Vagina (tissue), 2 donors: ENCODE measurements at regions not wholly inside any gene's neighbourhood (a gene's known extent, or its start where the extent isn't known, plus 50 kb on each side); places are given as distances from the start of the nearest gene placed in this dataset.

ENCODE experiments used
- POLR2A ChIP-seq, 2 donors: fragments of 450-650 bp; IDR thresholded peaks; one replicate each; pipeline ENCODE4 v1.6.1; 2017; ENCODE audit warnings: antibody characterized with exemption in 2 of 2, mild to moderate bottlenecking in 2 of 2, moderate library complexity in 2 of 2
- POLR2AphosphoS5 ChIP-seq, 2 donors: sonication (generic); formaldehyde crosslinking; IDR thresholded peaks; one replicate each; pipeline ENCODE4 v1.9.0; 2017; ENCODE audit warnings: antibody characterized with exemption in 2 of 2, mild to moderate bottlenecking in 2 of 2, low read depth in 1 of 2; ENCODE audit not compliant: insufficient read depth in 1 of 2
- TF ChIP-seq, protein P1 (sequence below), 3 experiments: fragments of 450-650 bp in 2 of 3; fragments of 200-600 bp in 1 of 3; sonication (generic) in 1 of 3; IDR thresholded peaks; one replicate each; pipeline ENCODE4 v1.5.1; 2017 to 2019; ENCODE audit warnings: antibody characterized with exemption in 3 of 3, mild to moderate bottlenecking in 2 of 3, moderate library complexity in 2 of 3

DNA sequence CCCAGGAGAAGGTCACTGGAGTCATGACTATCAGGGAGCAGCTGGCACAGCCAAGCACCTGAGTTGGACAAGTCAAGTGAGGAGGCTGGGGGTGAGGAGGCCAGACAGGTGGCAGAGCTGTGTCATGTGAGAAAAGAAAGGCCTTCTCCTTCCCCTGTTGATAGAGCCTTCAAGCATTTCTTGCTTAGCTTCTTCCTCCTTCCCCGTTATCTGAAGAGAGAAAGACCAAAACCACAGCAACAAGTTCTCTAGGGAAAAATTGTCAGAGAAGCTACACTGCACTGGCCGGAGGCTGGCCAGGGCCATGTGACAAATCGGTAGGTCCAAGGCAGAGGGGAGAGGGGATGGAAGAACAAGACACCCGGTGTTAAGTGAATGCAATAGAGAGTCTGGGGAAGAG lies 202.1 kb upstream of the PRDM1 start:
- TF ChIP-seq, protein P1, sequence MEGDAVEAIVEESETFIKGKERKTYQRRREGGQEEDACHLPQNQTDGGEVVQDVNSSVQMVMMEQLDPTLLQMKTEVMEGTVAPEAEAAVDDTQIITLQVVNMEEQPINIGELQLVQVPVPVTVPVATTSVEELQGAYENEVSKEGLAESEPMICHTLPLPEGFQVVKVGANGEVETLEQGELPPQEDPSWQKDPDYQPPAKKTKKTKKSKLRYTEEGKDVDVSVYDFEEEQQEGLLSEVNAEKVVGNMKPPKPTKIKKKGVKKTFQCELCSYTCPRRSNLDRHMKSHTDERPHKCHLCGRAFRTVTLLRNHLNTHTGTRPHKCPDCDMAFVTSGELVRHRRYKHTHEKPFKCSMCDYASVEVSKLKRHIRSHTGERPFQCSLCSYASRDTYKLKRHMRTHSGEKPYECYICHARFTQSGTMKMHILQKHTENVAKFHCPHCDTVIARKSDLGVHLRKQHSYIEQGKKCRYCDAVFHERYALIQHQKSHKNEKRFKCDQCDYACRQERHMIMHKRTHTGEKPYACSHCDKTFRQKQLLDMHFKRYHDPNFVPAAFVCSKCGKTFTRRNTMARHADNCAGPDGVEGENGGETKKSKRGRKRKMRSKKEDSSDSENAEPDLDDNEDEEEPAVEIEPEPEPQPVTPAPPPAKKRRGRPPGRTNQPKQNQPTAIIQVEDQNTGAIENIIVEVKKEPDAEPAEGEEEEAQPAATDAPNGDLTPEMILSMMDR (IDR thresholded peaks at IDR 0.05) = no peak
- TF ChIP-seq POLR2A (IDR thresholded peaks at IDR 0.05) (no peak), POLR2AphosphoS5 (IDR thresholded peaks at IDR 0.05; ENCODE audit: insufficient read depth in 1 of 2, low read depth in 1 of 2) (no peak)
